Retinal pigment epithelial cell (primary cell): ENCODE measurements at regions not wholly inside any gene's neighbourhood (a gene's known extent, or its start where the extent isn't known, plus 50 kb on each side); places are given as distances from the start of the nearest gene placed in this dataset.

Experiments
- DNase-seq: peaks from one replicate; pipeline ENCODE4 v3.0.0-alpha.2; 2010; ENCODE audit warnings: low read depth
- H3K4me3 ChIP-seq: 2 replicates; pipeline ENCODE4 v1.5.1; 2011; ENCODE audit warnings: mild to moderate bottlenecking, low read length, control low read depth, moderate library complexity
- CTCF ChIP-seq: conservative IDR thresholded peaks from 2 replicates; pipeline ENCODE4 v1.5.1; 2011; ENCODE audit warnings: low read depth, low read length, control low read depth, inconsistent platforms

- H3K4me3 ChIP-seq = no peak overlapping the region
- no peak for DNase-seq
- TF ChIP-seq CTCF = no peak
Observed at GRCh38 chr12:128012110-128012509, 254.9 kb upstream of the TMEM132C start.

GRCh38 chr12:128015276-128015675 lies 251.7 kb upstream of the TMEM132C start:
- no peak overlapping the region for H3K4me3 ChIP-seq
- DNase-seq = no peak
- TF ChIP-seq CTCF = no peak

GRCh38 chr12:128018067-128018466 lies 248.9 kb upstream of the TMEM132C start:
- TF ChIP-seq CTCF = no peak
- H3K4me3 ChIP-seq = no peak overlapping the region
- no peak for DNase-seq

- H3K4me3 ChIP-seq = no peak overlapping the region
- TF ChIP-seq CTCF = no peak
- no peak for DNase-seq
Observed at GRCh38 chr12:128019996-128020544, 246.9 kb upstream of the TMEM132C start.

GRCh38 chr12:128021561-128021960 lies 245.4 kb upstream of the TMEM132C start:
- H3K4me3 ChIP-seq = no peak overlapping the region
- no peak for DNase-seq
- TF ChIP-seq CTCF = no peak

GRCh38 chr12:128025589-128026245 lies 241.3 kb upstream of the TMEM132C start:
- H3K4me3 ChIP-seq = no peak overlapping the region
- TF ChIP-seq CTCF = no peak
- no peak for DNase-seq

- H3K4me3 ChIP-seq = no peak overlapping the region
- TF ChIP-seq CTCF = no peak
- no peak for DNase-seq
Observed at GRCh38 chr12:128026696-128027574, 240.0 kb upstream of the TMEM132C start.
